GM12878 (cell line): ENCODE measurements at regions not wholly inside any gene's neighbourhood (a gene's known extent, or its start where the extent isn't known, plus 50 kb on each side); places are given as distances from the start of the nearest gene placed in this dataset.
A peak's percentile ranks its signal among the peaks of the same experiment; 100 is the strongest.

Experiments used
- ATAC-seq: fragments of 200-7000 bp; cut with Tn5 transposase; 3 replicates; pipeline ENCODE4 v1.9.1; 2020; ENCODE audit warnings: mild to moderate bottlenecking, moderate library complexity
- BruUV-seq: library from RNA; stranded (reverse); fragments of 400-500 nt; replicated peaks from 2 replicates; lab custom pipeline; 2021; lab: Mats Ljungman, UMichigan
- CTCF ChIA-PET: fragments of 300-600 bp; sonication (Branson Sonifier 250); formaldehyde crosslinking; extraction: SDS; loops from one replicate; lab custom pipeline; 2021; ENCODE audit warnings: inconsistent platforms; lab: Yijun Ruan, JAX
- POLR2A ChIA-PET: fragments of 350-600 bp; formaldehyde crosslinking; extraction: SDS; loops from one replicate; lab custom pipeline; 2021; ENCODE audit warnings: inconsistent platforms; lab: Charles Lee
- RAD21 ChIA-PET: fragments of 300-600 bp; sonication (Branson Sonifier 250); formaldehyde crosslinking; loops from one replicate; lab custom pipeline; 2023; ENCODE audit warnings: antibody characterized with exemption; ENCODE audit not compliant: unreplicated experiment; lab: Charles Lee
- SMC1A ChIA-PET: fragments of 300-600 bp; sonication (Branson Sonifier 250); formaldehyde crosslinking; loops from one replicate; lab custom pipeline; 2023; ENCODE audit not compliant: unreplicated experiment, uncharacterized antibody; lab: Charles Lee
- DNase-seq: peaks from one replicate; pipeline ENCODE4 v3.0.0-alpha.2; 2011; ENCODE audit warnings: low read depth, low spot score
- FAIRE-seq: peaks from 3 replicates; lab custom pipeline; 2011; peaks lifted over from hg19 to GRCh38; lab: Jason Lieb, UNC
- H2AFZ ChIP-seq: 2 replicates; pipeline ENCODE4 v1.6.0; 2011; ENCODE audit warnings: low read depth, low read length, control low read depth; ENCODE audit not compliant: control insufficient read depth
- H3K27ac ChIP-seq: 2 replicates; pipeline ENCODE4 v1.5.1; 2011; ENCODE audit warnings: control low read depth; ENCODE audit not compliant: control insufficient read depth, insufficient read depth
- H3K27me3 ChIP-seq, 2 experiments: replicated peaks in 1 of 2; 2 replicates each; pipeline versions ENCODE4 v1.6.0 to v1.6.1; 2011; ENCODE audit warnings: low read length in 1 of 2; ENCODE audit not compliant: control insufficient read depth in 2 of 2, insufficient read depth in 2 of 2
- H3K36me3 ChIP-seq, 2 experiments: 2 replicates each; pipeline ENCODE4 v1.5.1; 2011; ENCODE audit warnings: low read length in 1 of 2; ENCODE audit not compliant: control insufficient read depth in 2 of 2, insufficient read depth in 2 of 2
- H3K4me1 ChIP-seq: 2 replicates; pipeline ENCODE4 v1.6.1; 2011; ENCODE audit warnings: mild to moderate bottlenecking, low read length, moderate library complexity, mixed read lengths; ENCODE audit not compliant: control insufficient read depth, insufficient read depth
- H3K4me2 ChIP-seq: 2 replicates; pipeline ENCODE4 v1.6.0; 2011; ENCODE audit warnings: control low read depth; ENCODE audit not compliant: control insufficient read depth, insufficient read depth
- H3K4me3 ChIP-seq: fragments of 200-600 bp; sonication (generic); 2 replicates; pipeline ENCODE4 v1.5.1; 2016
- H3K79me2 ChIP-seq: 2 replicates; pipeline ENCODE4 v1.6.0; 2011; ENCODE audit warnings: low read length; ENCODE audit not compliant: control insufficient read depth, insufficient read depth
- H3K9ac ChIP-seq: 2 replicates; pipeline ENCODE4 v1.8.0; 2011; ENCODE audit warnings: low read length, control low read depth, mixed read lengths; ENCODE audit not compliant: control insufficient read depth, insufficient read depth
- H3K9me3 ChIP-seq: replicated peaks from 3 replicates; pipeline ENCODE4 v1.5.1; 2011; ENCODE audit warnings: mild to moderate bottlenecking, low read length; ENCODE audit not compliant: control insufficient read depth, insufficient read depth
- H4K20me1 ChIP-seq: 2 replicates; pipeline ENCODE4 v1.6.0; 2011; ENCODE audit not compliant: control insufficient read depth, insufficient read depth
- ATF3 ChIP-seq: IDR thresholded peaks from 2 replicates; pipeline ENCODE4 v1.6.1; 2011; ENCODE audit warnings: low read depth, mild to moderate bottlenecking, low read length, moderate library complexity, borderline replicate concordance; ENCODE audit errors: extremely low read depth
- BMI1 ChIP-seq: fragments of 450-650 bp; IDR thresholded peaks from 2 replicates; pipeline ENCODE4 v1.6.1; 2016; ENCODE audit warnings: mild to moderate bottlenecking, moderate library complexity, borderline replicate concordance
- CBX3 ChIP-seq: fragments of 200-600 bp; sonication (generic); IDR thresholded peaks from 2 replicates; pipeline ENCODE4 v1.6.1; 2016; ENCODE audit warnings: low read depth, borderline replicate concordance
- CEBPB ChIP-seq, 2 experiments: fragments of 150-350 bp in 1 of 2; IDR thresholded peaks; 2 replicates each; pipeline ENCODE4 v1.6.1; 2012 to 2014; ENCODE audit warnings: low read depth in 2 of 2, low read length in 2 of 2, borderline replicate concordance in 1 of 2, inconsistent platforms in 1 of 2
- CREB1 ChIP-seq: IDR thresholded peaks from 2 replicates; pipeline ENCODE4 v1.6.1; 2012; ENCODE audit warnings: low read depth, mild to moderate bottlenecking, inconsistent platforms
- E2F4 ChIP-seq: IDR thresholded peaks from 2 replicates; pipeline ENCODE4 v1.6.1; 2012; ENCODE audit warnings: low read depth, low read length, improper control_type of control experiment
- JUND ChIP-seq: IDR thresholded peaks from 2 replicates; pipeline ENCODE4 v1.6.1; 2012; ENCODE audit warnings: low read depth, mild to moderate bottlenecking, low read length, improper control_type of control experiment, moderate library complexity
- POLR2AphosphoS5 ChIP-seq: IDR thresholded peaks from 2 replicates; pipeline ENCODE4 v1.6.1; 2011; ENCODE audit warnings: mild to moderate bottlenecking, low read length, inconsistent platforms
- POU2F2 ChIP-seq: IDR thresholded peaks from 3 replicates; pipeline ENCODE4 v1.6.1; 2011; ENCODE audit warnings: low read depth, mild to moderate bottlenecking, low read length, borderline replicate concordance
- RELB ChIP-seq: fragments of 450-650 bp; IDR thresholded peaks from 2 replicates; pipeline ENCODE4 v1.6.1; 2017; ENCODE audit warnings: low read depth, mild to moderate bottlenecking, moderate library complexity
- SMAD5 ChIP-seq: IDR thresholded peaks from 2 replicates; pipeline ENCODE4 v1.6.1; 2016; ENCODE audit warnings: antibody characterized with exemption, low read depth
- SMARCA5 ChIP-seq: fragments of 450-650 bp; IDR thresholded peaks from 2 replicates; pipeline ENCODE4 v1.6.1; 2017; ENCODE audit warnings: mild to moderate bottlenecking
- SRF ChIP-seq, 2 experiments: IDR thresholded peaks; 2 replicates each; pipeline ENCODE4 v1.6.1; 2011; ENCODE audit warnings: low read depth in 2 of 2, low read length in 2 of 2, mild to moderate bottlenecking in 1 of 2, moderate library complexity in 1 of 2
- TAF1 ChIP-seq: IDR thresholded peaks from 2 replicates; pipeline ENCODE4 v1.6.1; 2011; ENCODE audit warnings: mild to moderate bottlenecking, low read depth, low read length, borderline replicate concordance
- TARDBP ChIP-seq: IDR thresholded peaks from 2 replicates; pipeline ENCODE4 v1.6.1; 2016; ENCODE audit warnings: borderline replicate concordance
- TCF12 ChIP-seq: IDR thresholded peaks from 2 replicates; pipeline ENCODE4 v1.6.1; 2011; ENCODE audit warnings: low read depth, mild to moderate bottlenecking, low read length
- ZBED1 ChIP-seq: IDR thresholded peaks from 2 replicates; pipeline ENCODE4 v1.6.1; 2016; ENCODE audit warnings: borderline replicate concordance
- ZBTB33 ChIP-seq: fragments of 450-650 bp; IDR thresholded peaks from 2 replicates; pipeline ENCODE4 v1.6.1; 2017; ENCODE audit warnings: mild to moderate bottlenecking
- WGBS: methylation state at CpG from one replicate; pipeline ENCODE4 v1.1.6; 2016; ENCODE audit warnings: low lambda C conversion rate; ENCODE audit not compliant: insufficient replicate concordance, insufficient coverage; ENCODE audit errors: missing lambda C conversion rate; 5-methylcytosine and 5-hydroxymethylcytosine counted together
- in situ Hi-C: fragments of 300-500 bp; cut with MboI; formaldehyde crosslinking; loops from 9 replicates; pipeline ENCODE4 v1.14.3; 2018; ENCODE audit warnings: mixed read lengths
- intact Hi-C: fragments of 100-400 bp; cut with micrococcal nuclease; formaldehyde crosslinking; loops from one replicate; pipeline ENCODE4 v1.14.2; 2022; ENCODE audit not compliant: unreplicated experiment

- Histone ChIP-seq H3K4me1 (peaks cover 12% of the 10 kb centered on the region; the same call in 1 of the 2 replicates), H2AFZ (no peak overlapping the region; the same call in 1 of the 2 replicates), H3K4me2 (no peak overlapping the region), H3K27ac (peak overlapping the region; percentile 40; the same call in 1 of the 2 replicates), H3K27me3 (no peaks in the 10 kb centered on the region), H4K20me1 (no peaks in the 10 kb centered on the region), H3K9ac (no peak overlapping the region), H3K36me3 (no peaks in the 10 kb centered on the region), H3K79me2 (no peaks in the 10 kb centered on the region), H3K9me3 (no peaks in the 10 kb centered on the region; the same call in 1 of the 3 replicates), H3K4me3 (no peak overlapping the region)
- CTCF ChIA-PET = interaction anchor here (1.1 kb wide), 1 partner anchor 12 kb away, joined by 3 read pairs; no protein-coding TSS in a partner anchor
- intact Hi-C loops = no loop called here
- WGBS = 97% methylated on average over 1 of the region's 1 CpG
- ATAC-seq = no peak
- DNase-seq = no peak
- BruUV-seq = no TSS peak
- SMC1A ChIA-PET = no interaction called here
- TF ChIP-seq JUND (no peak), CREB1 (no peak), SRF (IDR thresholded peaks at IDR 0.05; ENCODE audit: low read depth in 2 of 2, low read length in 2 of 2) (no peak), POLR2AphosphoS5 (no peak), SMAD5 (no peak), ATF3 (no peak), BMI1 (no peak), TCF12 (no peak), CBX3 (no peak), E2F4 (no peak), TARDBP (no peak), RELB (no peak), TAF1 (no peak), CEBPB (IDR thresholded peaks at IDR 0.05; ENCODE audit: borderline replicate concordance in 1 of 2, low read depth in 2 of 2, low read length in 2 of 2) (no peak), POU2F2 (no peak), ZBED1 (no peak), ZBTB33 (no peak), SMARCA5 (no peak)
- in situ Hi-C loops = no loop called here
- POLR2A ChIA-PET = no interaction called here
- RAD21 ChIA-PET = no interaction called here
- FAIRE-seq = peak; percentile 64
Observed at GRCh38 chr2:189933911-189934399, 128.6 kb downstream of the MSTN start.
